Neural crest cell (in vitro differentiated cells): ENCODE measurements at regions not wholly inside any gene's neighbourhood (a gene's known extent, or its start where the extent isn't known, plus 50 kb on each side); places are given as distances from the start of the nearest gene placed in this dataset.

Experiments
- DNase-seq: peaks from one replicate; pipeline ENCODE4 v3.0.0; 2021; ENCODE audit warnings: low read depth, mixed read lengths, low spot score
- H3K27ac Mint-ChIP-seq: one replicate; pipeline ENCODE4 v1.8.0; 2021; ENCODE audit warnings: mild to moderate bottlenecking, mixed read lengths; ENCODE audit not compliant: unreplicated experiment
- H3K27me3 Mint-ChIP-seq: 2 replicates; pipeline ENCODE4 v1.8.0; 2021; ENCODE audit warnings: low read depth, mild to moderate bottlenecking, mixed read lengths
- H3K36me3 Mint-ChIP-seq: 2 replicates; pipeline ENCODE4 v1.8.0; 2021; ENCODE audit warnings: low read depth, mild to moderate bottlenecking, mixed read lengths
- H3K4me1 Mint-ChIP-seq: 2 replicates; pipeline ENCODE4 v1.8.0; 2021; ENCODE audit warnings: mixed read lengths
- H3K4me3 Mint-ChIP-seq: one replicate; pipeline ENCODE4 v1.8.0; 2021; ENCODE audit warnings: mild to moderate bottlenecking, mixed read lengths
- H3K9me3 Mint-ChIP-seq: 2 replicates; pipeline ENCODE4 v1.8.0; 2021; ENCODE audit warnings: mixed read lengths
- TF ChIP-seq, protein P1 (sequence below): fragments of 200-600 bp; sonication (generic); conservative IDR thresholded peaks from 2 replicates; pipeline ENCODE4 v1.5.0; 2021; ENCODE audit warnings: antibody characterized with exemption, mild to moderate bottlenecking

DNA sequence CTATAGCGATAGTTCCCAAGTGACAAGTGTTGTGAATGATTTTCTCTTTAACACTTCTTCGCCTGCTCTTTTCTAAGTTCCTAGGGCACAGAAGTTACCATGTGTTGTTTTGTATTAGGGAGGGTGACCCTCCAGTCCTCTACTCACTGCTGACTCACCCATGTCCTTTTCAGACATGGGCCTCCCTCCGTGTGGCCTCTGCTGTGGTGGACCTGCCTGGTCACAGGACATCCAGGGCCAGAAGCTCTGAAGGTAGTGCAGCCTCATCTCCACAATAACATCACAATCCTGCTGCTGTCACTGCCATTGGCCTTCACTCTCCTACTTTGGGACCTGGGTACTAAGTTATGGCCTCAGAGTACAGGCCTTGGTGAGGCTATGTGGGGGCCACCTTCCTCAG, 87.1 kb upstream of the TNFAIP3 start:
- DNase-seq: no peak
- H3K9me3 Mint-ChIP-seq: no peaks in the 10 kb centered on the region
- H3K36me3 Mint-ChIP-seq: no peaks in the 10 kb centered on the region
- H3K4me3 Mint-ChIP-seq: no peak overlapping the region
- no peaks in the 10 kb centered on the region for H3K27me3 Mint-ChIP-seq
- TF ChIP-seq, protein P1, sequence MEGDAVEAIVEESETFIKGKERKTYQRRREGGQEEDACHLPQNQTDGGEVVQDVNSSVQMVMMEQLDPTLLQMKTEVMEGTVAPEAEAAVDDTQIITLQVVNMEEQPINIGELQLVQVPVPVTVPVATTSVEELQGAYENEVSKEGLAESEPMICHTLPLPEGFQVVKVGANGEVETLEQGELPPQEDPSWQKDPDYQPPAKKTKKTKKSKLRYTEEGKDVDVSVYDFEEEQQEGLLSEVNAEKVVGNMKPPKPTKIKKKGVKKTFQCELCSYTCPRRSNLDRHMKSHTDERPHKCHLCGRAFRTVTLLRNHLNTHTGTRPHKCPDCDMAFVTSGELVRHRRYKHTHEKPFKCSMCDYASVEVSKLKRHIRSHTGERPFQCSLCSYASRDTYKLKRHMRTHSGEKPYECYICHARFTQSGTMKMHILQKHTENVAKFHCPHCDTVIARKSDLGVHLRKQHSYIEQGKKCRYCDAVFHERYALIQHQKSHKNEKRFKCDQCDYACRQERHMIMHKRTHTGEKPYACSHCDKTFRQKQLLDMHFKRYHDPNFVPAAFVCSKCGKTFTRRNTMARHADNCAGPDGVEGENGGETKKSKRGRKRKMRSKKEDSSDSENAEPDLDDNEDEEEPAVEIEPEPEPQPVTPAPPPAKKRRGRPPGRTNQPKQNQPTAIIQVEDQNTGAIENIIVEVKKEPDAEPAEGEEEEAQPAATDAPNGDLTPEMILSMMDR: no peak
- H3K27ac Mint-ChIP-seq: no peak overlapping the region
- H3K4me1 Mint-ChIP-seq: no peaks in the 10 kb centered on the region

DNA sequence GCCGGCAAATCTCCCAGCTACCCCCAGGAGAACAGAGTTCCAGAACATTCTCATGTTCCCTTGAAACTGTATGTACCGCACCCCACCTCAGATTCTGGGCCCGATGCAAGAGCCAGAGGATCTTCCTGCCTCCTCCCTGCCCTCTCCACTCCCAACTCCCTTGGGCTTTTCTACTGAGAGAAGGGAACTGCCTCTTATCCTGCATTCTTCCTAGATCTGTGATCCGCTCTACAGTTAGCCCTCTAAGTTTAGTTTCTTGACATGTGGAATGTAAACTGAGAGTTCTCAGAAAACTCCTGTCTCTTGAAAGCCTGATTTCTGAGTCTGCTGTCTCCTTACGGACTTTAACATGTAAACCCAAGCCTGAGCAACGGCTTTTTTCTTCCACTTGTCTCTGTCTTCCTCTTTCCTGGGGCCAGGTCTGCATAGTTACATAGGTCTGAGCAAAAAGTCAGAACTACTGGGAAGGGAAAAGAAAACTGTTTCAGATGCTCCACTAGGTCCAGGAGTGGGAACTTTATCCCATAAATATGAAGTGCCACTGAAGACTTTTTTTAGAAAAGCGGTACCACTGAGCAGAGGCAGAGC, 86.5 kb upstream of the TNFAIP3 start:
- H3K4me1 Mint-ChIP-seq: no peaks in the 10 kb centered on the region
- DNase-seq: no peak
- H3K27ac Mint-ChIP-seq: no peak overlapping the region
- no peak overlapping the region for H3K4me3 Mint-ChIP-seq
- TF ChIP-seq, protein P1: no peak
- no peaks in the 10 kb centered on the region for H3K27me3 Mint-ChIP-seq
- H3K36me3 Mint-ChIP-seq: no peaks in the 10 kb centered on the region
- no peaks in the 10 kb centered on the region for H3K9me3 Mint-ChIP-seq

DNA sequence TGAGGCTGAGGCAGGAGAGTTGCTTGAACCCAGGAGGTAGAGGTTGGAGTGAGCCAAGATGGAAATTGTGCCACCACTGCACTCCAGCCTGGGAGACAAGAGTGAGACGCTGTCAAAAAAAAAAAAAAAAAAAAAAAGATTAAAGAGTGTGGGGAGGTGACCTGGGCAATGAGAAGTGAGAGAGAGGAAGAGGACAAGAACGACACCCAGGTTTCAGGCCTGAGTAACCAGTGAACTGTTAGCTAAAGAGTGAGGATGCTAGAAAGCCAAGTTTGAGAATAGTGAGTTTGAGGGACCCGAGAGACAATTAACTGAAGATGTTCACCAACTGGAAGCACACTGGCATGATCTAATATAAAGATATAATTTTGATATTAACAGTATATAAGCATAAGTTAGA, 85.4 kb upstream of the TNFAIP3 start:
- H3K4me1 Mint-ChIP-seq: no peaks in the 10 kb centered on the region
- H3K9me3 Mint-ChIP-seq: no peaks in the 10 kb centered on the region
- H3K27ac Mint-ChIP-seq: no peak overlapping the region
- no peaks in the 10 kb centered on the region for H3K36me3 Mint-ChIP-seq
- no peak overlapping the region for H3K4me3 Mint-ChIP-seq
- TF ChIP-seq, protein P1: no peak
- H3K27me3 Mint-ChIP-seq: no peaks in the 10 kb centered on the region
- no peak for DNase-seq

DNA sequence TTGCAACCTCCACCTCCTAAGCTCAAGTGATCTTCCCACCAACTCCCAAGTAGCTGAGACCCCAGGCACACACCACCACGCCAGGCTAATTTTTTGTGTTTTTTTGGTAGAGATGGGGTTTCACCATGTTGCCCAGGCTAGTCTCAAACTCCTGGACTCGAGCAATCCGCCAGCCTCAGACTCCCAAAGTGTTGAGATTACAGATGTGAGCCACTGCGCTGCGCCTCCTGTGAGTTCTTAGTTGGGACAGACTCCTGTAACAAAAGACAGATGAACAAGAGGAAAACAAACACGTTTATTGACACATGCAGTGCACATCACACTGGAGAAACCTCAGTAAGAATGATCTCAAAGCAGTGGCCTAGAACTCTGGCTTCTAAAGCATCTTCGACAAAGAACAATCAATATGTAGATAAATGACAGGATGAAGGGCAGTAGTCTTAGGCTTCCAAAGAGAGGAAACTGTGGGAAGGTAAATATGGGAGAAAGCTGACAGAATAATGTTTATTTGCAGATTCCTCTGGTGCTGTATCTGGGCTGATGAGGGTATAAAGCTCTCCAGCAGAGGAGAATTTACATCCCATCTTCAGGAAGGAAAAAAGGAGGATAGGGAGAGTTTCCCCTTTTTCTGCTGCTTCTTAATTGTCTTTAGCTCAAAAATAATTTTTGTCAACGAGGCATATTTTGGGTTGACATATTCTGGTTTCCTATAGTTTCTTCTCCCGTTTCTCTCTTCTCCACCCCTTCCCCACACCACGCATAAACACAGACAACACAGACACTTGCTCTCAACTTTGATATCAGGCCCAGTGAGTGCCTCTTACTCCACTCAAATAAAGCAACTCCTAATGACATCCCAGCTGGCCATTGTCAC, 84.7 kb upstream of the TNFAIP3 start:
- H3K4me1 Mint-ChIP-seq: no peaks in the 10 kb centered on the region

DNA sequence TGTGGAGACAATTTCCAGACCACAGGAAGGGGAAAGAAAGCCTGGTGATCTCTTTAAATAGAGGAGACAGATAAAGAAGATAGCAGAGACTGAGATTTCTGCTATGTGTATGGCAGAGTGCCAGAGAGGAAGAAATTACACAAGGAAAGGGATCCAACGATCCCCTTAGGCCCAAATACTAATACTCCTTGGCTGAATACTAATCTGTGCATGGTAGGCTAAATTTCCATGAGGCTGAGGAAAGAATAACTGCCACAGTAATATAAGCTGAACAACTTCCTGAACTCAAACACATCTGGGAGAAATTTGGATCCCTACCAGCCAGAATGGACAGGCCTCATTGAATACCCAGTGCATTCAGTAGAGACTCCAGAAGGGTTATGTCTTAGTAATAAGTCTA, 83.3 kb upstream of the TNFAIP3 start:
- TF ChIP-seq, protein P1: no peak
- no peak overlapping the region for H3K4me3 Mint-ChIP-seq
- no peaks in the 10 kb centered on the region for H3K9me3 Mint-ChIP-seq
- no peak for DNase-seq
- H3K36me3 Mint-ChIP-seq: no peaks in the 10 kb centered on the region
- H3K27ac Mint-ChIP-seq: no peak overlapping the region
- H3K4me1 Mint-ChIP-seq: no peaks in the 10 kb centered on the region
- H3K27me3 Mint-ChIP-seq: no peaks in the 10 kb centered on the region

More for the DNA sequence above, 84.7 kb upstream of the TNFAIP3 start:
- H3K4me3 Mint-ChIP-seq: no peak overlapping the region
- TF ChIP-seq, protein P1: no peak
- H3K9me3 Mint-ChIP-seq: no peaks in the 10 kb centered on the region
- H3K36me3 Mint-ChIP-seq: no peaks in the 10 kb centered on the region
- no peak for DNase-seq
- H3K27me3 Mint-ChIP-seq: no peaks in the 10 kb centered on the region
- no peak overlapping the region for H3K27ac Mint-ChIP-seq
